ENCODE measurements at regions not wholly inside any gene's neighbourhood (a gene's known extent, or its start where the extent isn't known, plus 50 kb on each side); places are given as distances from the start of the nearest gene placed in this dataset.

DNA sequence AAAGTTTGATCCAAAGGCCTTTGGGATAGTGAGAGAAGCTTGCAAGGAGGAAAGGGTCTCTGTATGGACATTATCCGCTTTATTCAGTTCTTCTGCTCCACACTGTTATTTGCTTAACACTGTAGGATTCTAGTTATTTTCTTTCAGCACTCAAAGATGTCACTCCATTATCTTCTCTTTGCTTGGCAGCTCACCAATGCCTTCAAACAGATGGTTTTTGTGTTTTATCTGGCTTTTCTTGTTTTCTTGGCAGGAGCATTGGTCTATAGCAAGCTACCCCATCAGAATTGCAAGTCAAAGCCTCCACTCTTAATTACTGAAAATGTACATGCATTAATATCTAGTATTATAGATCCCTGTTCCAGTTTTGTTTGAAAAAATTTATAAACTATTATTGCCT, 138.8 kb downstream of the EVA1A start:
- DNase-seq (ENCODE audit: low spot score), result no peak
- TF ChIP-seq, protein P1, sequence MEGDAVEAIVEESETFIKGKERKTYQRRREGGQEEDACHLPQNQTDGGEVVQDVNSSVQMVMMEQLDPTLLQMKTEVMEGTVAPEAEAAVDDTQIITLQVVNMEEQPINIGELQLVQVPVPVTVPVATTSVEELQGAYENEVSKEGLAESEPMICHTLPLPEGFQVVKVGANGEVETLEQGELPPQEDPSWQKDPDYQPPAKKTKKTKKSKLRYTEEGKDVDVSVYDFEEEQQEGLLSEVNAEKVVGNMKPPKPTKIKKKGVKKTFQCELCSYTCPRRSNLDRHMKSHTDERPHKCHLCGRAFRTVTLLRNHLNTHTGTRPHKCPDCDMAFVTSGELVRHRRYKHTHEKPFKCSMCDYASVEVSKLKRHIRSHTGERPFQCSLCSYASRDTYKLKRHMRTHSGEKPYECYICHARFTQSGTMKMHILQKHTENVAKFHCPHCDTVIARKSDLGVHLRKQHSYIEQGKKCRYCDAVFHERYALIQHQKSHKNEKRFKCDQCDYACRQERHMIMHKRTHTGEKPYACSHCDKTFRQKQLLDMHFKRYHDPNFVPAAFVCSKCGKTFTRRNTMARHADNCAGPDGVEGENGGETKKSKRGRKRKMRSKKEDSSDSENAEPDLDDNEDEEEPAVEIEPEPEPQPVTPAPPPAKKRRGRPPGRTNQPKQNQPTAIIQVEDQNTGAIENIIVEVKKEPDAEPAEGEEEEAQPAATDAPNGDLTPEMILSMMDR (IDR thresholded peaks at IDR 0.05), result no peak
- Histone ChIP-seq H3K4me3 (no peak overlapping the region), H3K27ac (no peak overlapping the region)

DNA sequence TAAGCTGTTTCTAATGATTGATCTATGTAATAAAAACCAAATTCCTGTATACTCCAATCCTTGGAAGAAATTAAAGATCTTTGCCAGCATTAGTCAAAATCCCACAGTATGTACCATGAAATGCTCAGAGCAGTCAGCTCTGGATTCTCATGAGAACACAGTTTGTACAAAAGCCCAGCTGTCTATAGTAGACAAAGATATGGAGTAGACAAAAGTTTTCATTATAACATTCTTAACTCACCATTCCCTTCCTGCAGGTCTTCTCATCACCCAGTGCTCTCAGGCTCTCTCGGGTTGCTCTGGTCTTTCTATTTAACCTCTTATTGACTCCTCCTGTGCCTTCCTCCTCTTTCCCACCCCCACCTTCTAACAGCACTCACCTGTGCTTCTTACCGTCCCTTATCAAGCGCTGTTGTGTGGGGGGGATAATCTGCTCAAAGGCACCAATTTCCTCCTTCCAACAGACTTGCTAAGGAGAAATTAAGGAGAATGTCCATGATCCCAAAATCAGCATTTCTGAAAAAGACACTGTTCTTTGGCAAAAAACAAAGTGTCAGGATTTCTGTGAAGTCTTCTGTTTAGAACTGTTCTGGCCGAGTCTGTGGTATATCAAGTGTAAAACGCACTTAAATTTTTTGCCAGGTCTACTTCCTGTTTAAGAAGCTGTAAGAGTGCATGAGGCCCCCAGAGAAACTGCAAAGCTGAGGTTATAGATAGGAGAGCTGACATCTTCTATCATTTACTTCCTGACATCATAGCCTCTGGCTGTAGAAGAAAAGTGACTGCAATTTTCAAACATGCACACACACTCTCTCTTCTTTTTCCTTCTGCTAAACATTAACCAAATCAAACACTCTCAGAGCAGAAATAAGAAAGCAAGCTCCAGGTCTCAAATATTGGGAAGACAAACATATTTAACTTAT, 144.1 kb downstream of the EVA1A start:
- DNase-seq (ENCODE audit: low spot score), result no peak
- TF ChIP-seq, protein P1 (IDR thresholded peaks at IDR 0.05), result no peak
- H3K27ac ChIP-seq, result no peak overlapping the region

DNA sequence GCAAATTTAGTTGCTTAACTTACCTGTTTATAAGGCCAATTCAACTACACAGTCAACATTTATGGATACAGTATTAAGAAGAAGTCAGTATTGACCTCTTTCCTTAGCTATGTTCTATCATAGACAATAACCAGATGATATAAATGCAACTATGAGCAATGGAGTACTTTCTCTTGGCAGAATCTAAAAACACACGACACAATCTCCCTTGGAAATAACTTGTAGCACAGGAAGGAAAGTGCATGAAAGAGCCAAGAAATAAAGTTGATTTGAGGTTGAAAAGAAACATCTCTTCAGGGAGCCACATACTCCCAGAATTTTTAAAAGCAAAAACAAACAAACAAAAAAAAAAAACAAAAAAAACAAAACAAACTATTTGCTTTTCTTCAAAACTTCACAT, 145.0 kb downstream of the EVA1A start:
- Histone ChIP-seq H3K27ac (no peak overlapping the region), H3K4me3 (no peak overlapping the region)
- TF ChIP-seq, protein P1 (IDR thresholded peaks at IDR 0.05), result no peak
- DNase-seq (ENCODE audit: low spot score), result no peak

More for the DNA sequence above, 144.1 kb downstream of the EVA1A start:
- no peak overlapping the region for H3K4me3 ChIP-seq

DNA sequence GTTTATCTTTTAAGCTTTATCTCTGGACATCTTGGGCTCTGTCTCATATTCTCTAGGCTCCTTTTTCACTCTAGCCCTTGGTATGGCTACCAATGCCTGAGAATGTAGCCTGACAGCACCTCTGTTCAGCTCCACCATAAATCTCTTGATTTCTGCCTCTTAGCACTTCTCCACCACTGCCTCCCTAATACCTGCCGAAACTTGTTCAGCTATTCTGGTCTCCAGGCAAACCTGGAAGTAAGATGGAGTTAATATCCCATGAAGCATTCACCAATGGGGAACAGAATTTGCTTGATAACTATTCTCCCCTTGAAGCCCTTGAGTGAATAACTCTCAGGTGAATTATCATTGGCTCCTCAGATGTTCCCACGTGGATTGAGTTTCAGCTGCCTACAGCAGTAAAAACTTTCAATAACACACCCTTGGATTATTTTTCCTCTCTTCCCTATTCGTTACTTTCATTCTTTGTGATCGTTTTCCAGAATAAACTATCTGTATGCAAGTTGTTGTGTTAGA, 145.6 kb downstream of the EVA1A start:
- H3K27ac ChIP-seq, result no peak overlapping the region
- no peak for DNase-seq (ENCODE audit: low spot score)
- no peak overlapping the region for H3K4me3 ChIP-seq
- TF ChIP-seq, protein P1 (IDR thresholded peaks at IDR 0.05), result no peak

DNA sequence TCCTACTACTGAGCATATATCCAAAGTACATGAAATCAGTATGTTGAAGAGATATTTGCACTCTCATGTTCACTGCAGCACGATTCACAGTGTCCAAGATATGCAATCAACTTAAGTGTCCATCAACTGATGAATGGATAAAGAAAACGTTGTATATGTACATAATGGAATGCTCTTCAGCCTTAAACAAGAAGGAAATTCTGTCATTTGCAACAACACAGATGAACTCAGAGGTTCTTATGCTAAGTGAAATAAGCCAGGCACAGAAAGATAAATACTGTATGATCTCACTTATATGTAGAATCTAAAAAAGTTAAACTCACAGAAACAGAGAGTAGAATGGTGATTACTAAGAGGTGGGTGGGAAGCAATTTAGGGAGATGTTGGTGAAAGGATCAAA, 149.2 kb downstream of the EVA1A start:
- no peak for DNase-seq (ENCODE audit: low spot score)
- TF ChIP-seq, protein P1 (IDR thresholded peaks at IDR 0.05), result no peak
- Histone ChIP-seq H3K27ac (no peak overlapping the region), H3K4me3 (no peak overlapping the region)

DNA sequence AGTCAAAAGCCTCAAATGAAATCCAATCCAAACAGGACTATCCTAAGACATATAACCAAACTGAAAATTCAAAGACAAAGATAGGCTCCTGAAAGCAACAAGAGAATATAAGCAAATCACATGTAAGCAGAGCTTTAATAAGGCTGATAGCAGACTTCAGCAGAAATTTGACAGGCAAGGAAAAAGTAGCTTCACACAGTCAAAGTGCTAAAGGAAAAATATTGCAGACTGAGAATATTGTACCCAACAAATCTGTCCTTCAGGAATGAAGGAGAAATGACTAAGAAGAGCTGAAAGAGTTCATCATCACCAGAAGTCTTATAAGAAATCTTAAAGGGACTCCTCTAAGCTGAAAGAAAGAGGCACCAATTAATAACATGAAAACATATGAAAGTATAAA, 150.0 kb downstream of the EVA1A start:
- Histone ChIP-seq H3K27ac (no peak overlapping the region), H3K4me3 (no peak overlapping the region)
- TF ChIP-seq, protein P1 (IDR thresholded peaks at IDR 0.05), result no peak
- no peak for DNase-seq (ENCODE audit: low spot score)

DNA sequence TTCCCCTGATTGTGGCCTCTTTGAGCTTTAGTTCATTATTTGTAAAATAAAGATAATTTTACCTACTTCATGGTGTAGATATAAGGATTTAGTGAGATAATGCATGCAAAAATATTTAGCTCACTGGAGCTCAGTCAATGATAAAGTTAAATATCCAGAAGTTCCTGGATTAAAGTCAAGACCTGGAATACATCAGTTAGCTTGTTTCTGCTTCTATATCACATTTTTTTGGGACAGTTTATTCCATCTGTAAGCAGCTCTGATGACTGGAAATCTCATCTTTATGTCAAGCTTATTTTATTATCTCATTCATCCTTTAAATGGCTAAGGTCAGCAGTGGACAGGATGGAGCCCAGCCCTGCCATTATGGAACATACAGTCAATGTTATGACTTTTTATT, 152.0 kb downstream of the EVA1A start:
- TF ChIP-seq, protein P1 (IDR thresholded peaks at IDR 0.05), result no peak
- Histone ChIP-seq H3K27ac (no peak overlapping the region), H3K4me3 (no peak overlapping the region)
- DNase-seq (ENCODE audit: low spot score), result no peak
